ENCODE measurements at regions not wholly inside any gene's neighbourhood (a gene's known extent, or its start where the extent isn't known, plus 50 kb on each side); places are given as distances from the start of the nearest gene placed in this dataset.

DNA sequence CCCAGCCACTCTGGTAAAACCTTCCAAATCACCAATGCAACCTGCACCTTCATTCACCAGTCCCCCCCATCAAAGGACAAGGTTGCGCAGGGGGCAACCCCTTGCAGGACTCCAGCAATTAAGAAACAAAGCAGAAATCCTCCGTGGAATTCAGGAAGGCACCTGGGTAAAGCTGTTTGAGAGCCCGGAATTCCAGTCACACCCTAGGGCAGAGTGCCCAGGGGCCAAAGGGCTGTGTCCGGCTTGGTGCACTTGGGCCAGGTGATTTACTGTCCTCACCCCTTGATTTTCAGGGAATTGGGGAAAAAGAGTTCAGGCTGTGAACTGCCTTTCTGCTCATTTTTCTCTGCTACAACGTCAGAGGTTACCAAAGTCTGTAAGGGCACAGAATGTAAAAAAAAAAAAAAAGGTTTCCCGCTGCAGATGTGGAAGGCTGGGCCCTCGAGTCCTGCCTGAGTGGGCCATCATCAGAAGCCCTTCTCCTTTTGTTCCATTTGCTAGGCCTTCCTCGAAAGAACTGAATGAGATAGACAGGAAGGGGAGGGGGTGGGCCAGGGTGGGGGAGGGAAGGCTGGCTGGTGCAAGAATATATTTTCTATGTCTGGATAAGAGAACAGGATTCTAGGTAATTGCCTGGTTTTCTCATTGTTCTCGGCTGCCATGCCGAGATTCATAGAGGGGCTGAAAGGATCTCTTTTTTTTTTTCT lies 266.5 kb upstream of the PSMD7 start:
- no peak for TF ChIP-seq CTCF (IDR thresholded peaks at IDR 0.05; ENCODE audit: extremely low read depth, low read depth, low read length)

GRCh38 chr16:74029115-74029792 lies 267.4 kb upstream of the PSMD7 start:
- no peak for DNase-seq (ENCODE audit: insufficient read length, low spot score, missing footprints)
- no peaks in the 10 kb centered on the region for H3K27me3 ChIP-seq (ENCODE audit: insufficient read depth, low read length)
- H3K4me2 ChIP-seq (ENCODE audit: insufficient read depth, low read length), result no peak overlapping the region

More for the DNA sequence above, 266.5 kb upstream of the PSMD7 start:
- Histone ChIP-seq H3K27ac (ENCODE audit: low read depth, low read length) (no peak overlapping the region), H3K4me3 (ENCODE audit: insufficient read depth, low read length) (no peak overlapping the region), H3K4me2 (ENCODE audit: insufficient read depth, low read length) (no peak overlapping the region), H2AFZ (ENCODE audit: low read length) (no peak overlapping the region), H3K9me3 (ENCODE audit: low read depth, low read length) (no peaks in the 10 kb centered on the region), H3K36me3 (ENCODE audit: insufficient read depth, low read length) (no peaks in the 10 kb centered on the region), H3K4me1 (ENCODE audit: insufficient read depth, low read length) (no peaks in the 10 kb centered on the region), H3K79me2 (ENCODE audit: insufficient read depth, low read length) (no peaks in the 10 kb centered on the region), H4K20me1 (ENCODE audit: insufficient read depth, low read length) (no peaks in the 10 kb centered on the region), H3K27me3 (ENCODE audit: insufficient read depth, low read length) (no peaks in the 10 kb centered on the region)
- no peak for DNase-seq (ENCODE audit: insufficient read length, low spot score, missing footprints)

DNA sequence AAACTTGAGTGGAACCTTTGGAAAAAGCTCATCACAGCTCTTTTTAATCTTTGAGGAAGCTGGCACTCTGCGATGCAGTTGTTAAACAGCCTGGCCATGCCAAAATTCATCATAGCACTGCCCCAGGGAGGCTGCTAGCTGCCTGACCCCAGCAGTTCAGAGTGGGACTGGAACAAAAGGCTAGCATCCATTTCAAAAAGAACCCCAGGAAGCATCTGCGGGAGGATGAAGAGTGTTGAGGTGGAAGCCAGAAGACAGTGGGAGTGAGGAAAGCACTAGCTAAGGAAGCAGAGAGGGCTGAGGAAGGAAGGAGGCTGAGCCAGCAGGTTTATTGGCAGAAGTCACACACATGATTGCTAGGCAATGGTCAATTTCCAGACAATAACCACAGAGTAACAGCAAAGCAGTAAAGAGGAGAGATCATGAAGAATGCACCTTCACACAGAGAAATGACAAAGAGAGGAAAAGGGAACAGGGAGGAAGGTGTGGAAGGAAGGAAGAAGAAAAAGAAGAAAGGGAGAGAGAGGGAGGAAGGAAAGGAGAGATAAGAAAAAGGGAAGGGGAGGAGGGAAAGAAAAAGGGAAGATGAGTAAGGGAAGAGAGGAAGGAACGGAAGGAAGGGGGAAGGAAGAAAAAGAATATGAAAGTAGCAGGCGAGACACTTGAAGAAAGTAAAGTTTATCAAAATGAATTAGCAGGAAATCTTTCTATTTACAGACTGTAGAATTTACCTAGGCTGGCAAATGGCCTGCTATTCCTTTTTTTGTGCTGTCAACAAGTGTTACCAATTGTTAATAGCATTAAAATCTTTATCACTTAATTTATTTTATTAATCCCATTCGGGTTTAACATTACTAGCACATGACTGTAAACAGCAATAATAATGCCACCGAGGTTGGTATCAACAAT lies 270.0 kb upstream of the PSMD7 start:
- Histone ChIP-seq H3K4me1 (ENCODE audit: insufficient read depth, low read length) (no peaks in the 10 kb centered on the region), H4K20me1 (ENCODE audit: insufficient read depth, low read length) (no peaks in the 10 kb centered on the region), H3K27me3 (ENCODE audit: insufficient read depth, low read length) (no peaks in the 10 kb centered on the region), H3K27ac (ENCODE audit: low read depth, low read length) (no peak overlapping the region), H3K79me2 (ENCODE audit: insufficient read depth, low read length) (no peaks in the 10 kb centered on the region), H2AFZ (ENCODE audit: low read length) (no peak overlapping the region), H3K4me3 (ENCODE audit: insufficient read depth, low read length) (no peak overlapping the region), H3K9me3 (ENCODE audit: low read depth, low read length) (no peaks in the 10 kb centered on the region), H3K36me3 (ENCODE audit: insufficient read depth, low read length) (no peaks in the 10 kb centered on the region), H3K4me2 (ENCODE audit: insufficient read depth, low read length) (no peak overlapping the region)
- no peak for TF ChIP-seq CTCF (IDR thresholded peaks at IDR 0.05; ENCODE audit: extremely low read depth, low read depth, low read length)
- DNase-seq (ENCODE audit: insufficient read length, low spot score, missing footprints), result no peak

More at GRCh38 chr16:74029115-74029792, 267.4 kb upstream of the PSMD7 start:
- no peak overlapping the region for H3K27ac ChIP-seq (ENCODE audit: low read depth, low read length)
- no peaks in the 10 kb centered on the region for H3K4me1 ChIP-seq (ENCODE audit: insufficient read depth, low read length)
- H2AFZ ChIP-seq (ENCODE audit: low read length), result no peak overlapping the region
- TF ChIP-seq CTCF (IDR thresholded peaks at IDR 0.05; ENCODE audit: extremely low read depth, low read depth, low read length), result no peak
- H3K36me3 ChIP-seq (ENCODE audit: insufficient read depth, low read length), result no peaks in the 10 kb centered on the region
- H3K79me2 ChIP-seq (ENCODE audit: insufficient read depth, low read length), result no peaks in the 10 kb centered on the region
- H4K20me1 ChIP-seq (ENCODE audit: insufficient read depth, low read length), result no peaks in the 10 kb centered on the region
- no peaks in the 10 kb centered on the region for H3K9me3 ChIP-seq (ENCODE audit: low read depth, low read length)
- H3K4me3 ChIP-seq (ENCODE audit: insufficient read depth, low read length), result no peak overlapping the region
